Liver (tissue), 8 donors: ENCODE measurements at regions not wholly inside any gene's neighbourhood (a gene's known extent, or its start where the extent isn't known, plus 50 kb on each side); places are given as distances from the start of the nearest gene placed in this dataset.

ENCODE experiments used
- DNase-seq: peaks from one replicate; pipeline ENCODE4 v3.0.0-alpha.2; 2017; ENCODE audit warnings: low spot score
- H3K27ac ChIP-seq, 2 donors: one replicate each; pipeline ENCODE4 v1.7.0; 2013; ENCODE audit warnings: inconsistent platforms in 2 of 2, low read length in 2 of 2, control low read depth in 1 of 2, low read depth in 1 of 2, mild to moderate bottlenecking in 1 of 2
- H3K27me3 ChIP-seq, 4 donors: one replicate each; pipeline versions ENCODE4 v1.6.1 to v1.7.0; 2013; ENCODE audit warnings: low read length in 3 of 4, inconsistent platforms in 1 of 4, mild to moderate bottlenecking in 1 of 4, moderate library complexity in 1 of 4; ENCODE audit not compliant: control insufficient read depth in 4 of 4, insufficient read depth in 4 of 4
- H3K36me3 ChIP-seq, 4 donors: one replicate each; pipeline versions ENCODE4 v1.6.1 to v1.7.0; 2013; ENCODE audit warnings: low read length in 3 of 4, mild to moderate bottlenecking in 3 of 4, low read depth in 1 of 4, moderate library complexity in 1 of 4; ENCODE audit not compliant: control insufficient read depth in 4 of 4, insufficient read depth in 3 of 4
- H3K4me1 ChIP-seq, 4 donors: one replicate each; pipeline versions ENCODE4 v1.6.1 to v1.7.0; 2013; ENCODE audit warnings: low read length in 3 of 4, mild to moderate bottlenecking in 3 of 4, moderate library complexity in 1 of 4; ENCODE audit not compliant: control insufficient read depth in 4 of 4, insufficient read depth in 4 of 4
- H3K4me3 ChIP-seq, 3 donors: one replicate each; pipeline versions ENCODE4 v1.6.1 to v1.7.0; 2013; ENCODE audit warnings: low read length in 3 of 3, control low read depth in 1 of 3, low read depth in 1 of 3, mild to moderate bottlenecking in 1 of 3
- H3K9ac ChIP-seq, 2 donors: one replicate each; pipeline ENCODE4 v1.7.0; 2013; ENCODE audit warnings: low read length in 2 of 2, mild to moderate bottlenecking in 2 of 2, moderate library complexity in 2 of 2, control low read depth in 1 of 2, low read depth in 1 of 2
- H3K9me3 ChIP-seq, 4 donors: one replicate each; pipeline versions ENCODE4 v1.6.1 to v1.7.0; 2013; ENCODE audit warnings: low read length in 3 of 4; ENCODE audit not compliant: control insufficient read depth in 4 of 4
- ATF3 ChIP-seq: IDR thresholded peaks from 2 replicates; pipeline ENCODE4 v1.6.1; 2016; ENCODE audit warnings: antibody characterized with exemption
- CTCF ChIP-seq: fragments of 150-350 bp; IDR thresholded peaks from 2 replicates; pipeline ENCODE4 v1.5.1; 2017; ENCODE audit warnings: improper control_type of control experiment, low read depth, low read length; ENCODE audit not compliant: missing input control
- EGR1 ChIP-seq, 2 donors: IDR thresholded peaks; 2 replicates each; pipeline ENCODE4 v1.6.1; 2016 to 2018; ENCODE audit warnings: antibody characterized with exemption in 2 of 2, low read depth in 2 of 2
- FOXA1 ChIP-seq: IDR thresholded peaks from 2 replicates; pipeline ENCODE4 v1.6.1; 2016; ENCODE audit warnings: antibody characterized with exemption
- FOXA2 ChIP-seq: IDR thresholded peaks from 2 replicates; pipeline ENCODE4 v1.6.1; 2016; ENCODE audit warnings: antibody characterized with exemption
- GABPA ChIP-seq, 2 donors: IDR thresholded peaks in 1 of 2; conservative IDR thresholded peaks in 1 of 2; 2 replicates each; pipeline ENCODE4 v1.6.1; 2016; ENCODE audit warnings: antibody characterized with exemption in 2 of 2, mild to moderate bottlenecking in 1 of 2, moderate library complexity in 1 of 2
- HNF4A ChIP-seq, 2 donors: conservative IDR thresholded peaks; 2 replicates each; pipeline ENCODE4 v1.6.1; 2016; ENCODE audit warnings: antibody characterized with exemption in 2 of 2, mild to moderate bottlenecking in 2 of 2
- HNF4G ChIP-seq: IDR thresholded peaks from 2 replicates; pipeline ENCODE4 v1.6.1; 2016; ENCODE audit warnings: antibody characterized with exemption
- JUND ChIP-seq, 2 donors: IDR thresholded peaks; 2 replicates each; pipeline ENCODE4 v1.6.1; 2016; ENCODE audit warnings: antibody characterized with exemption in 2 of 2
- MAX ChIP-seq: IDR thresholded peaks from 2 replicates; pipeline ENCODE4 v1.6.1; 2016; ENCODE audit warnings: antibody characterized with exemption
- NR2F2 ChIP-seq: IDR thresholded peaks from 2 replicates; pipeline ENCODE4 v1.6.1; 2016; ENCODE audit warnings: antibody characterized with exemption
- RAD21 ChIP-seq, 2 donors: IDR thresholded peaks; 2 replicates each; pipeline ENCODE4 v1.6.1; 2016; ENCODE audit warnings: antibody characterized with exemption in 2 of 2, mild to moderate bottlenecking in 2 of 2
- REST ChIP-seq: IDR thresholded peaks from 2 replicates; pipeline ENCODE4 v1.6.1; 2016; ENCODE audit warnings: antibody characterized with exemption, mild to moderate bottlenecking
- RXRA ChIP-seq, 2 donors: IDR thresholded peaks; 2 replicates each; pipeline ENCODE4 v1.6.1; 2017 to 2018; ENCODE audit warnings: antibody characterized with exemption in 2 of 2, mild to moderate bottlenecking in 1 of 2
- SP1 ChIP-seq: IDR thresholded peaks from 2 replicates; pipeline ENCODE4 v1.6.1; 2018; ENCODE audit warnings: antibody characterized with exemption, mild to moderate bottlenecking
- TAF1 ChIP-seq: conservative IDR thresholded peaks from 2 replicates; pipeline ENCODE4 v1.6.1; 2016; ENCODE audit warnings: antibody characterized with exemption, mild to moderate bottlenecking
- YY1 ChIP-seq: IDR thresholded peaks from 2 replicates; pipeline ENCODE4 v1.6.1; 2016; ENCODE audit warnings: antibody characterized with exemption, mild to moderate bottlenecking
- ZBTB33 ChIP-seq: IDR thresholded peaks from 2 replicates; pipeline ENCODE4 v1.6.1; 2016; ENCODE audit warnings: antibody characterized with exemption
- WGBS: extraction: QIAGEN DNeasy Blood & Tissue Kit; methylation state at CpG from one replicate; pipeline ENCODE4 v1.1.7; 2013; 5-methylcytosine and 5-hydroxymethylcytosine counted together
- donor health status: healthy.
- donor health status: healthy.
- donor health status: healthy.
- donor health status: healthy.
- donor health status: healthy.

- TF ChIP-seq HNF4A (conservative IDR thresholded peaks at IDR 0.05): no peak
- no peak for TF ChIP-seq RAD21 (IDR thresholded peaks at IDR 0.05)
Measured at GRCh38 chrX:69285401-69285877, 120.2 kb upstream of the PJA1 start (continued).

- Histone ChIP-seq H3K9ac (no peak overlapping the region), H3K27me3 (no peaks in the 10 kb centered on the region), H3K9me3 (no peaks in the 10 kb centered on the region), H3K36me3 (no peaks in the 10 kb centered on the region), H3K27ac (no peak overlapping the region), H3K4me3 (no peak overlapping the region), H3K4me1 (peaks cover 4 to 36% (median 27%) of the 10 kb centered on the region in 4 donors)
- no peak for DNase-seq
- WGBS: 91% methylated on average over 8 of the region's 8 CpGs
- TF ChIP-seq RXRA (IDR thresholded peaks at IDR 0.05) (no peak), RAD21 (IDR thresholded peaks at IDR 0.05) (no peak), SP1 (no peak), NR2F2 (no peak), JUND (IDR thresholded peaks at IDR 0.05) (no peak), FOXA1 (no peak), TAF1 (no peak), GABPA (IDR thresholded peaks at IDR 0.05 in 1 of 2, conservative IDR thresholded peaks at IDR 0.05 in 1 of 2) (no peak), YY1 (no peak), FOXA2 (no peak), EGR1 (IDR thresholded peaks at IDR 0.05; ENCODE audit: low read depth in 2 of 2) (no peak), CTCF (no peak), MAX (no peak), ATF3 (no peak), HNF4G (no peak), ZBTB33 (no peak), HNF4A (conservative IDR thresholded peaks at IDR 0.05) (no peak), REST (no peak)
Measured at GRCh38 chrX:69284491-69284890, 119.2 kb upstream of the PJA1 start.
